CD4-positive, alpha-beta T cell treated with Interleukin-15 for 1 hour (primary cell): ENCODE measurements at regions not wholly inside any gene's neighbourhood (a gene's known extent, or its start where the extent isn't known, plus 50 kb on each side); places are given as distances from the start of the nearest gene placed in this dataset.

Experiments
- DNase-seq: peaks from one replicate; pipeline ENCODE4 v3.0.0-alpha.2; 2020

GRCh38 chr14:42011221-42011620 lies 404.5 kb downstream of the LRFN5 start:
- DNase-seq = no peak

GRCh38 chr14:42004321-42004720 lies 397.6 kb downstream of the LRFN5 start:
- DNase-seq = no peak

- DNase-seq = no peak
Observed at GRCh38 chr14:42002141-42002540, 395.5 kb downstream of the LRFN5 start.

GRCh38 chr14:42001431-42001830 lies 394.8 kb downstream of the LRFN5 start:
- DNase-seq = no peak

- no peak for DNase-seq
Observed at GRCh38 chr14:42000450-42000849, 393.8 kb downstream of the LRFN5 start.

- no peak for DNase-seq
Observed at GRCh38 chr14:41993687-41994086, 387.0 kb downstream of the LRFN5 start.

- DNase-seq = no peak
Observed at GRCh38 chr14:41986700-41987099, 380.0 kb downstream of the LRFN5 start.

GRCh38 chr14:41986083-41986645 lies 379.5 kb downstream of the LRFN5 start:
- no peak for DNase-seq

GRCh38 chr14:41973178-41973577 lies 366.5 kb downstream of the LRFN5 start:
- no peak for DNase-seq

GRCh38 chr14:41972531-41972930 lies 365.9 kb downstream of the LRFN5 start:
- DNase-seq = no peak

- DNase-seq = no peak
Observed at GRCh38 chr14:41960281-41960680, 353.6 kb downstream of the LRFN5 start.

GRCh38 chr14:41957459-41957858 lies 350.8 kb downstream of the LRFN5 start:
- no peak for DNase-seq
